Endodermal cell (in vitro differentiated cells): ENCODE measurements at regions not wholly inside any gene's neighbourhood (a gene's known extent, or its start where the extent isn't known, plus 50 kb on each side); places are given as distances from the start of the nearest gene placed in this dataset.

ENCODE experiments used
- DNase-seq: peaks from one replicate; pipeline ENCODE4 v3.0.0-alpha.2; 2017
- H3K27ac ChIP-seq: 2 replicates; pipeline ENCODE4 v1.5.1; 2013; ENCODE audit warnings: mild to moderate bottlenecking, low read depth, low read length, moderate library complexity
- H3K27me3 ChIP-seq: 2 replicates; pipeline ENCODE4 v1.6.1; 2013; ENCODE audit warnings: mild to moderate bottlenecking, low read length, moderate library complexity; ENCODE audit not compliant: insufficient read depth, control insufficient read depth, poor library complexity, severe bottlenecking
- H3K36me3 ChIP-seq: 2 replicates; pipeline ENCODE4 v1.7.0; 2013; ENCODE audit warnings: mild to moderate bottlenecking, low read length, moderate library complexity; ENCODE audit not compliant: control insufficient read depth, insufficient read depth
- H3K4me1 ChIP-seq: one replicate; pipeline ENCODE4 v1.7.0; 2013; ENCODE audit warnings: low read length; ENCODE audit not compliant: control insufficient read depth, insufficient read depth
- H3K4me3 ChIP-seq: 2 replicates; pipeline ENCODE4 v1.5.1; 2013; ENCODE audit warnings: mild to moderate bottlenecking, low read length, moderate library complexity
- H3K9ac ChIP-seq: 2 replicates; pipeline ENCODE4 v1.6.1; 2013; ENCODE audit warnings: mild to moderate bottlenecking, low read length, moderate library complexity; ENCODE audit not compliant: poor library complexity, severe bottlenecking; ENCODE audit errors: extremely low read depth
- H3K9me3 ChIP-seq: 2 replicates; pipeline ENCODE4 v1.6.1; 2013; ENCODE audit warnings: mild to moderate bottlenecking, low read length, moderate library complexity; ENCODE audit not compliant: control insufficient read depth
- H3K27ac Mint-ChIP-seq: 2 replicates; pipeline ENCODE4 v1.8.0; 2020; ENCODE audit warnings: mixed read lengths
- H3K27me3 Mint-ChIP-seq: 2 replicates; pipeline ENCODE4 v1.8.0; 2021; ENCODE audit warnings: mild to moderate bottlenecking, mixed read lengths; ENCODE audit not compliant: insufficient read depth
- H3K36me3 Mint-ChIP-seq: 2 replicates; pipeline ENCODE4 v1.8.0; 2020; ENCODE audit warnings: low read depth, mixed read lengths
- H3K4me1 Mint-ChIP-seq: 2 replicates; pipeline ENCODE4 v1.8.0; 2020; ENCODE audit warnings: mixed read lengths
- H3K4me3 Mint-ChIP-seq: 2 replicates; pipeline ENCODE4 v1.8.0; 2020; ENCODE audit warnings: mild to moderate bottlenecking, moderate library complexity, mixed read lengths
- H3K9me3 Mint-ChIP-seq: 2 replicates; pipeline ENCODE4 v1.8.0; 2020; ENCODE audit warnings: mild to moderate bottlenecking, mixed read lengths
- WGBS, 2 experiments: methylation state at CpG; one replicate each; pipeline versions ENCODE4 v1.1.5 to v1.1.7; 2013; ENCODE audit warnings: missing lambda C conversion rate in 2 of 2, mixed read lengths in 1 of 2; ENCODE audit not compliant: insufficient coverage in 1 of 2, insufficient read length in 1 of 2; 5-methylcytosine and 5-hydroxymethylcytosine counted together
- TF ChIP-seq, protein P1 (sequence below): fragments of 200-600 bp; sonication (generic); conservative IDR thresholded peaks from 2 replicates; pipeline ENCODE4 v1.5.0; 2021; ENCODE audit warnings: antibody characterized with exemption, mild to moderate bottlenecking

DNA sequence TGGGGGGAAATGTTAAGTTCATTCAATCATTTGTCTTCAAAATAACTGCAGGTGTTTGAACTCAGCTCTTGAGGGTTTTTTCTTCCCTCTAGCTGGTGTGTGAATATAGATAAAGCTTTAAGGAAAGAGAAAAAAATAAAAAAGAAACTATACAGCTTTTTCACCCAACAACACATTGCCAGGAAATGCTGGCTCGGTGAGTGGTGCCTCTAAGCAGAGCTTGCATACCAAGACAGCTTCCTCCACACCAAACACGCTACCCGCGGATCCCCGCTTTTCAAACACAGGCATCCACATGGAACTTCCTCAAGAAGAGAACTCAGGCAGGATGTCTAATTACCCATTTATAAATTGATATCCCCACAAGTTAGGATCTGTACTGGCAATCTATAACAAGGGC is 69.8 kb upstream of the TANK start:
- no peak overlapping the region for H3K4me3 ChIP-seq
- H3K27ac ChIP-seq, result no peak overlapping the region
- TF ChIP-seq, protein P1, sequence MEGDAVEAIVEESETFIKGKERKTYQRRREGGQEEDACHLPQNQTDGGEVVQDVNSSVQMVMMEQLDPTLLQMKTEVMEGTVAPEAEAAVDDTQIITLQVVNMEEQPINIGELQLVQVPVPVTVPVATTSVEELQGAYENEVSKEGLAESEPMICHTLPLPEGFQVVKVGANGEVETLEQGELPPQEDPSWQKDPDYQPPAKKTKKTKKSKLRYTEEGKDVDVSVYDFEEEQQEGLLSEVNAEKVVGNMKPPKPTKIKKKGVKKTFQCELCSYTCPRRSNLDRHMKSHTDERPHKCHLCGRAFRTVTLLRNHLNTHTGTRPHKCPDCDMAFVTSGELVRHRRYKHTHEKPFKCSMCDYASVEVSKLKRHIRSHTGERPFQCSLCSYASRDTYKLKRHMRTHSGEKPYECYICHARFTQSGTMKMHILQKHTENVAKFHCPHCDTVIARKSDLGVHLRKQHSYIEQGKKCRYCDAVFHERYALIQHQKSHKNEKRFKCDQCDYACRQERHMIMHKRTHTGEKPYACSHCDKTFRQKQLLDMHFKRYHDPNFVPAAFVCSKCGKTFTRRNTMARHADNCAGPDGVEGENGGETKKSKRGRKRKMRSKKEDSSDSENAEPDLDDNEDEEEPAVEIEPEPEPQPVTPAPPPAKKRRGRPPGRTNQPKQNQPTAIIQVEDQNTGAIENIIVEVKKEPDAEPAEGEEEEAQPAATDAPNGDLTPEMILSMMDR, result no peak
- H3K36me3 Mint-ChIP-seq, result no peaks in the 10 kb centered on the region
- H3K4me1 Mint-ChIP-seq, result peaks cover 4% of the 10 kb centered on the region
- WGBS, 2 experiments, result 40 to 91% methylated on average over 1 to 5 of the region's 5 CpGs
- no peaks in the 10 kb centered on the region for H3K36me3 ChIP-seq
- no peaks in the 10 kb centered on the region for H3K4me1 ChIP-seq
- H3K4me3 Mint-ChIP-seq, result no peak overlapping the region
- no peaks in the 10 kb centered on the region for H3K27me3 Mint-ChIP-seq
- no peak overlapping the region for H3K27ac Mint-ChIP-seq
- H3K9ac ChIP-seq, result no peak overlapping the region
- H3K9me3 ChIP-seq, result no peaks in the 10 kb centered on the region
- no peaks in the 10 kb centered on the region for H3K9me3 Mint-ChIP-seq
- H3K27me3 ChIP-seq, result no peaks in the 10 kb centered on the region
- no peak for DNase-seq

DNA sequence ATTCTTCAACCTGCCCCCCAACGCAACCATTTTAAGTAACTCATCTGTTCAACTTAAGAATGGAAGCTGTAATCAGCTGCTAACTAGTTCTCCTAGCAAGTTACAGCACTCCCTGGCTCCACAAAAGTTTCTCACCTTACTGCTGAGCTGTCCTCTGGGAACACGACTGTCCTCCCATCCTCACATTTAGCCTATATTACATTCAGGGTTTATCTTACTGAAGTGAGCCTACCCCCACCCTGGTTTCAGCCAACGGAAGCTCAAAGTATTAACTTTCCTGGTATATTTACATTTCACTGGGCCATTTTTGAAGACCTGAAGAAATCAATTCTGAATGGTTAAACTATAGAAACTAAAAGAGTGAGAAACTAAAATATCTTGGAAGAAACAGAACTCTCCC is 64.9 kb upstream of the TANK start:
- H3K36me3 Mint-ChIP-seq, result no peaks in the 10 kb centered on the region
- no peaks in the 10 kb centered on the region for H3K36me3 ChIP-seq
- H3K27ac Mint-ChIP-seq, result no peak overlapping the region
- H3K27me3 Mint-ChIP-seq, result no peaks in the 10 kb centered on the region
- peaks cover 11% of the 10 kb centered on the region for H3K9me3 Mint-ChIP-seq
- no peak overlapping the region for H3K4me3 ChIP-seq
- no peak overlapping the region for H3K9ac ChIP-seq
- no peaks in the 10 kb centered on the region for H3K27me3 ChIP-seq
- H3K4me1 Mint-ChIP-seq, result peaks cover 11% of the 10 kb centered on the region
- H3K4me3 Mint-ChIP-seq, result no peak overlapping the region
- DNase-seq, result no peak
- no peaks in the 10 kb centered on the region for H3K4me1 ChIP-seq
- no peaks in the 10 kb centered on the region for H3K9me3 ChIP-seq
- no peak overlapping the region for H3K27ac ChIP-seq
- whole genome bisulfite sequencing, 2 experiments, result 78 to 90% methylated on average over 2 to 3 of the region's 3 CpGs
- TF ChIP-seq, protein P1, result no peak

DNA sequence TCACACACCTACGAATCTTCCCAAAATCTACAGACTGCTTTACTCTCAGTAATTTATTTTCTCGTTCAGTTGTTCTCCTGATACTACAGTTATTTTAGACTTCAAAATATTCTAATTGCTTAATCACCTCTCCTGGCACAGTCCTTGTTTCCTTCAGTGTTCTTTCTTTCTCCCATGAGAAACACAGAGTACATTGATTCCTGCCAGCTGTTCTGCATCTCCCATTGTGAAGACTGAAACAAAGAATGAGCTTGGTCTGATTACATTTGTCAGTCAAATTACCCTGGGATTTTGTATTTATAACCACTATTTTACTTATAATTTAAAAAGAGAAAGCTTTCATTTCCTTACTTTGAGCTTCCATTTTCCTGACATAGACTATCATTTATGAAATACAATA is 63.9 kb upstream of the TANK start:
- Mint-ChIP-seq H3K4me1 (peaks cover 13% of the 10 kb centered on the region), H3K4me3 (no peak overlapping the region), H3K9me3 (peaks cover 11% of the 10 kb centered on the region), H3K27ac (no peak overlapping the region), H3K36me3 (no peaks in the 10 kb centered on the region), H3K27me3 (no peaks in the 10 kb centered on the region)
- Histone ChIP-seq H3K27me3 (no peaks in the 10 kb centered on the region), H3K27ac (no peak overlapping the region), H3K9ac (no peak overlapping the region), H3K4me1 (no peaks in the 10 kb centered on the region), H3K36me3 (no peaks in the 10 kb centered on the region), H3K4me3 (no peak overlapping the region), H3K9me3 (no peaks in the 10 kb centered on the region)
- WGBS, 2 experiments, result 85 to 88% methylated on average over 2 of the region's 2 CpGs
- no peak for DNase-seq
- TF ChIP-seq, protein P1, result no peak
